ENCODE measurements at regions not wholly inside any gene's neighbourhood (a gene's known extent, or its start where the extent isn't known, plus 50 kb on each side); places are given as distances from the start of the nearest gene placed in this dataset.
"Not testable (repeated sequence)": the region's sequence is repeated elsewhere in the genome, so short reads cannot be mapped to it uniquely, and the experiment has no call there.

DNA sequence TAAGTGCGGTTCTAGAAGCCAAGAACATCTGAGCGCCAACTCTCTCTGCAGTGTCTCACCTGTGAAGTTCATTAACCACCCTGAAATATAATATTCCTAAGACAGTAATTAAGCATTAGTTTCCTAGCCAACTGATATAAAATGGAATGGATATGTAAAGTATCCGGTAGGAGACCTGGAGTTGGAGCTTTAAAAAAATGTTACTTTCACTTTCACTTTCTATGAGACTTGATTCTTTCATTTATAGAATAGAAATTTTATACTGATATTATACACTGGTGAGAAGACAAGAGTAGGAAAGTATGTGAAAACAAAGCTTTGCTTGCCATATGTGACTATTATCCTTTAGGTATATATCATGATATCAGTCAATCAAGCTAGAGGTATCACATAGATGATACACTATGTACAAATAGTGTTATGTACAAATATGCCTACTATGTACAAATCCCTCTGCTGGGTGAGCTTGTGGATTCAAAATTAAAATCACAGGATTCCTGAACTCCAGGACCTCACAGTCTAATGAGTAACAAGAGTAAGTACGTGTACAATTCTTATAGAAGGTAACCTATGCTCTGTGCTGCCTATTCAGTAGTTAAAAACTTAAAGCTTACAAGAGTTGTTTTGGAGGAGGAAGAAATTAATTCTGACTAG lies 934.2 kb downstream of the TTLL7 start:
- DNase-seq = no peak

DNA sequence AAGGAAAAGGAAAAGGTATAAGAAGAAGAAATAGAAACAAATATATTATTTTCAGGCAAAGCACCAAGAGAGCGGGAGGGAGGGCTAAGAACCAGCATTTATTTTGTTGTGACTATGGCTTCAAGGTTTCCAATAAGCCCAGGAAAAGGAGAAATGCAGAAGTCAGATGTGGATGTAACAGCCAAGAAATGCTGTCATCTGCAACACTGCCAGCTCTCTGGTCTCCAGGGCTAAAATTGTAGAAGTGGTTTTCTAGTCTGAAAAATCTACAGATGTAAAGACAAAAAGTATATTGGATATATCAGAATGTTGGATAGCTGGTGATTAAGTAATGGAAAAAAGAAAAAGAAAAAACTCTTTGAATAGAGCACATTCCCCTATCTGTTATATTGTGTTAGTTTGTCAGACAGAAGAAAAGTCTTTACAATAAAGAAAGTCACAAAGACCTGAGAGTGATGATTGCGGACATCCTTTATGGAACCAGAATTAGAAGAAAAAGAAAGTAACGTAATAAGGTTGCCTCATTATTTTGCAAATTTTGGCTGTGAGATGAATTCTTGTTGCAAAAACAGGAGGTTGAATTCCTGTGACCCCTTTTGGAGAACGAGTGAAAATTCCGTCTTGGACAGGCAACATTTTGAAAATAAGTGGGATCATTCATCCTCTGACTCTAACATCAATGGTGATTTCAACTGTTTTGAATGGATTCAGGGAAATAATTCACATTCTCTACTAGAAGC lies 938.1 kb downstream of the TTLL7 start:
- DNase-seq = no peak

DNA sequence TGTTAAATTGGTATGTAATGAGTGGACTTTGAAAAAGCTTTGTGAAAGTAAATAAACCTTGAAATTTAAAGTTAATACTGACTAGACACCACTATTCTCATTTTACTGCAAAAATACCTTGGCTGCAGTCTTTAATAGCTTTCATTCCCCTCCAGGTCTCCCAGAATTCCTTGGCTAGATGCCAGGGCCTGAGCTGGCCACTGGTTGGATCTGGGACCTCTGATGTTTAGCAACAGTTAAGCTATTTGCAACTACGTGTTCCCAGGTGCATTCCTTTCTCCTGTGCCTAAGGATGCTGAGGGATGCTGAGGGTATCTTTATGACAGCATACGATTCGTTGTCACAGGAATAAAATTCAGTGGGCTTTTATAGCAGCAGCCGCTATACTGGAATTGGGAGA lies 938.7 kb downstream of the TTLL7 start:
- no peak for DNase-seq

DNA sequence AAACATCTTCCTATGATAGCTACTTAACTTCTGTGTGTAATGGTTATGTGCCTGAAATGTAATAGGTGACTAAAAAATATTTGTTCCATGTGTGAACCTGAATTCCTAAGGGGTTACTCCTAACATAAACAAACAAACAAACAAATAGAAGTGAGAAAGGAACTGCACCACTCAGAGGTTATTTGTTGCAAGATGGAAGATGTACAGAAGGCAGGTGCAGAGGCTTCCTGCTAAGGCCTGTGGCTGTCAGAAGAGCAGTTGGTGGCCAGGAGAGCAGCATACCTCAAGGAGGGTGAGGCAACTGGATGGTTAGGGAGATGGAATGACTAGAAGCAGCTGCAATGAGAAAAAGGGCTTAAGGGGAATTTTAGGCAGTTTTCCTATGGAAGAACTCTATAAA lies 940.6 kb downstream of the TTLL7 start:
- no peak for DNase-seq

DNA sequence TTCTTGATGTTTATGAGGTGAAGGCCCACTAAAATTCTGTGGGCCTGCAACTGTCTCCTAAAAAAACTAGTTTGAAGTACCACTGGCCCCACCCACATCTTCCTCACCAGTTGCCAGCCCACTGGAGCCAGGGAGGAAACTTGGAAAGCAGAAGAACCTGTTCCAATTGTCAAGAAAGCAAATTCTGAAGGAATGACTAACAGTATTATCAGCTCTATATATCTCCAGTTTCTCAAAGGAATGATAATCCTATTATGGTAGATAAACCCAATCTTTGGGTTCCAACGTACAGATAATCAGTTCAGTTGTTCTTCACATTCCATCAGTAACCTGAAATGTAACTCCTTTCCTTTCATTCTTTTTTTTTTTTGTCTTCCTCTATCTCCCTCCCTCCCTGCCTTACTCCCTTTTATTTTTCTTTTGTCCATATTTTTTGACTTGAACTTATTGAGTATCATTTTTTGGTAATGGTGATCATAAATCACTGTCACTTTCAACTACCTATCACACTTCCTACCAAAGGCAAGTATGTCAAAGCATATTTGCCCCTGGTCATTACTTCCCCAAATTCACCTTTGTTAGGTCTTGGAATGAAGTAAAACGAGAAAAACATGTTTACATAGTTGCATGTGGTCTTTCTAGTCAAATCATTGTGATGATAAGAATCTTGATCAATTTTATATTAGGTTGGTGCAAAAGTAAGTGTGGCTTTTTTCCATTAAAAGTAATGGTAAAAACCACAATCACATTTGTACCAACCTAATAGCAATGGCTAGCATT lies 943.4 kb downstream of the TTLL7 start:
- DNase-seq = no peak

DNA sequence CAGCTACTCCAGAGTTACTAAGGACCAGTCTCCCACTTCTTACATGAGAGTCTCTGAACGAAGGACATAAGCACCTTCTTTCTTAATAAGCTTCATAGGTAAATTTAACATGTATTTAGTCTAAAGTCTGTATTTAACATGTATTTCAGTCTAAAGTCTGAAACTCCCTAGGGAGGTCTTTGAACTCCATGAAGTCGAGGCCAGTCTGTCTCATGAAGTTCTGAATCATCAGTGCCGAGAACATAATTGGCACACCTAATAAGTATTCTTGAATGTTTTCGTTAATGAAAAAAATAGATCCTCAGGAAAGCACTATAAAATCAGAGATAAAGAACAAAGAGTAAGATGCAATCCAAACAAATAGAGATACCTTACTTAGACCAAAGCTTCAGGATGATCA lies 945.5 kb downstream of the TTLL7 start:
- DNase-seq = no peak

DNA sequence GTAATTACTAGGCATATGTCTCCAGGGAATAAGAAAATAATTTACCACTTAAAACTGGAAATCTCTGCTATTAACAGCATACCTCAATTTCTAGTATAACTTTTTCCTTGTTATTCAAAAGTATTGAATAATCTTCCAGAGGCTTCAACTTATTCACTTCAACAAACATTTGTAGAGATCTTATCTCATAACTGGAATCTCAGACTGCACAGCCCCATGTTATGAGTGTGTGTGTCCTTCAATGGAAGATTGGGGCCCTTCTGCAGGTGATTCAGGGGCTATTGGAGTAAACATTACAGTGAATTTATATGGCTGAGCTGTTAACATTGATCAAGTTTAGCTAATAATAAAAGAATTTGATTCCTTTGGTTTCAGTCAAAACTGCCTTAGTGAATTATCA lies 946.1 kb downstream of the TTLL7 start:
- no peak for DNase-seq

DNA sequence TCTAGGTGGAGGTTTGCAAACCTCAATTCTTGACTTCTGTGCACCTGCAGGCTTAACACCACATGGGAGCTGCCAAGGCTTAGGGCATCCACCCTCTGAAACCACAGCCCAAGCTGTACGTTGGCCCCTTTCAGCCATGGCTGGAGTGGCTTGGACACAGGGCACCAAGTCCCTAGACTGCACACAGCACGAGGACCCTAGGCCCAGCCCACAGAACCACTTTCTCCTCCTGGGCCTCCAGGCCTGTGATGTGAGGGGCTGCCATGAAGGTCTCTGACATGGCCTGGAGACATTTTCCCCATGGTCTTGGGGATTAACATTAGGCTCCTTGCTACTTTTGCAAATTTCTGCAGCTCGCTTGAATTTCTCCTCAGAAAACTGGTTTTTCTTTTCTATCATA lies 947.9 kb downstream of the TTLL7 start:
- not testable (repeated sequence) for DNase-seq

DNA sequence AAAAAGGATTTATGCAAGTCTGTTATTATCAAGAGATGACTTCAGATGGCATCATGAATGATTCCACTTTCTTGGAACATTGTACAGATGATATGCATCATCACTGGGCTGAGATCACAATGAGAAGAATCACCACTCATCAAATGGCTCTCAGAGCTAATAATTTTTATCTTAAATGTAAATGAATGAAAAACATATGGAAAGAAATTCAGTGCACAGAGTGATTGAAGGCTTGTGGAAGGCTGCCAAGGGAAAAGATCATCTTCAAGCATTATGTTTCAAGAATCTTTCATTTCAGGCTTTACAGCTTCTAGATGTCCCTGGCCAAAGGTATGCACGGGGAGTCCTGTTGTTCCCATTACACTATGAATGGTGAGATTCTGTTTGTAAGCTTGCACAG lies 955.7 kb downstream of the TTLL7 start:
- DNase-seq = no peak

DNA sequence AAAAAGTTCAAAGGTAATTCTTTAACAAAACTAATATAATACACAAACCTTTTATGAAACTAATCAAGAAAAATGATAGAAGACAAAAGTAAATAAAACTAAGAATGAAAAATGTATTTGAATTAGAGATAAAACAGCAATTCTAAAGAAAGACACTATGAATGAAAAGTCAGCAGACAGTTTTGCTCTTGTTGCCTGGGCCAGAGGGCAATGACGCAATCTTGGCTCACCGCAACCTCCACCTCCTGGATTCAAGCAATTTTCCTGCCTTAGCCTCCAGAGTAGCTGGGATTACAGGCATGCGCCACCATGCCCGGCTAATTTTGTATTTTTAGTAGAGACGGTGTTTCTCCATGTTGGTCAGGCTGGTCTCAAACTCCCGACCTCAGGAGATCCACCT lies 959.8 kb downstream of the TTLL7 start:
- DNase-seq = not testable (repeated sequence)

DNA sequence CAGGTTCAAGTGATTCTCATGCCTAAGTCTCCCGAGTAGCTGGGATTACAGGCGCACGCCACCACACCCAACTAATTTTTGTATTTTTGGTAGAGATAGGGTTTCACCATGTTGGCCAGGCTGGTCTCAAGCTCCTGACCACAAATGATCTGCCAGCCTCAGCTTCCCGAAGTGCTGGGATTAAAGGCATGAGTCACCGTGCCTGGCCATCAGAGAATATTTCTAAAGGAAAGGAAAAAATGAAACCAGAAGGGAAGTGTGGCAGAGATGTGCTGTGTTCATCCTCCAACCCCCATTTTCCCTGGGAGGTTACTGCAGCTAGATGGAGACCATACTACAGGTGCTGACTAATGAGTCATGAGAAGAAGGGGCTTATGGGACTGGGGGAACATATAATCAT lies 964.1 kb downstream of the TTLL7 start:
- DNase-seq = no peak

DNA sequence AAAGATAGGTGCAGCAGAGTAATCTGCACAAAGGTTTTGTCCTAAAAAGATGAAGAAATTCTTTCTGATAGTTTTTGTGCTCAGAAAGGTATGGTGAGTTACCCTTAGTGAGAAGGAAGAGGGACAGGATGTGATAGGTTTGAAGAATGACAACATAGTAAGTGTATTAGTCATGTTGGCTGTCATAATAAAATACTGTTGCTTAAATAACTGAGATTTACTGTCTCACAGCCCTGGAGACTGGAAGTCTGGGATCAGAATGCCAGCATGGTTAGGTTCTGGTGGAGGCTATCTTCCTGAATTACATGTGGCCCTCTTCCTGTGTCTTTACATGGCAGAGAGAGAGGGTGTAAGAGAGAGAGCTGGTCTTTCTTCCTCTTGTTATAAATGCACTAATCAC lies 965.2 kb downstream of the TTLL7 start:
- DNase-seq = no peak

DNA sequence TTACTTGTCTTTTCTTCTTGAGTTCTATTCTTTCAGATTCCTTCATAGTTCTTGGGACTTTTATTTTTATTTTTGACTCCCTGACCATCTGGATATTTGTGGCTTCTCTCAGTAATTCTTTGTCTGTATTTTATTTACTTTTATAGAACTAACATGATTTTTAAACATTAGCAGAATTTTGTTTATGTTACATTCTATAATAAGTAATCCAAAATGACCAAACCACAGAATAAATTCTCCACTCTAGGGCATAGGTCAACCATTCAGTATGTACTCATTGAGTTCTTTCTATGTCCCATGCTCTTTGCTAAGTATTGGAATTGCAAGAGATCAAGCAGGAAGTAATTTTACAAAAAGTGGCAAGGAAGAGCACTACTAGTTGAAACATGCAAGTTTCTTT lies 969.0 kb downstream of the TTLL7 start:
- no peak for DNase-seq

DNA sequence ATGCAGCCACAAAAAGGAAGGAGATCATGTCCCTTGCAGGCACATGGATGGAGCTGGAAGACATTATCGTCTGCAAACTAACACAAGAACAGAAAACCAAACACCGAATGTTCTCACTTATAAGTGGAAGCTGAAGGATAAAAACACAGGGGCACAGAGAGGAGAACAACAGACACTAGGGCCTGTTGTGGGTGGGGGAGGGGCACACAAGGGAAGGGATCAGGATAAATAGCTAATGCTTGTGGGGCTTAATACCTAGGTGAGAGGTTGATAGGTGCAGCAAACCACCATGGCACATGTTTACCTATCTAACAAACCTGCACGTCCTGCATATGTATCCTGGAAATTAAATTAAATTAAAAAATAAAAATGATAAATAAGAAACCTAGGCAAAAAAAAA lies 969.9 kb downstream of the TTLL7 start:
- DNase-seq = no peak

DNA sequence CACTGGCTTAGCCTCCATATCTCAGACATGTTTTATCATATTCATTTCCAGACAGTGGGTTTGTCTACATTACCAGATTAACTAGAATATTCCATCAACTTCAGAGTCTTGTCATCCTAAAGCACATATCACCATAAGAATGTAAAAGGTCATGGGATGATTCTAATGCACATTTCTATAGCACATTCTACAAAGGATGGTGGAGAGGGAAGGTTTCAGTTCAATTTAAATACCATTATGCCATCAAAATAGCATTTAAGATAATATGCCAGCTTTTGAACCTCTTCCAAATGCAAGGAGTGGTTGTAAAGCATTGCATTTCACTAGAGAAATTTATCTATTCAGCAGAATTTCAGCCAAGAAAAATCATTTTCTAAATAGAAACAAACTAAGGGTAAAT lies 970.5 kb downstream of the TTLL7 start:
- DNase-seq = no peak

DNA sequence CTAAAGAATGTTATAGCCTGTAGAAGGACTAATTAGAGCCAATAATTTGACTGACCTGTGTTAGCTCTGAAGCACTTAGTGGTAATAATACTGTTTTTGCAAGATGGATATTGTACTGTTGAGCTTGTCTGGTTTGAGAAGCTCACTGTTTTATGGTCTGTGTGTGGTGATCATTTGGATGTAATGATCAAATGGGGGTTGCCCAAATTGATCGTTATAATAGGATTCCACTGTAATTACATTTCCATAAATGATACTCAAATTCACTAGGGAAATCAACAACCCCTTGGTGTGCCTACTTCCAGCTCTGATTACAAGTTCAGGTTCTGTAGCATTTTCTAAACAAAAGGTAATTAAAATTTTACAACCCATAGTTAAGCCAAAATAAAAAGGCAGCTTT lies 971.4 kb downstream of the TTLL7 start:
- DNase-seq = no peak

DNA sequence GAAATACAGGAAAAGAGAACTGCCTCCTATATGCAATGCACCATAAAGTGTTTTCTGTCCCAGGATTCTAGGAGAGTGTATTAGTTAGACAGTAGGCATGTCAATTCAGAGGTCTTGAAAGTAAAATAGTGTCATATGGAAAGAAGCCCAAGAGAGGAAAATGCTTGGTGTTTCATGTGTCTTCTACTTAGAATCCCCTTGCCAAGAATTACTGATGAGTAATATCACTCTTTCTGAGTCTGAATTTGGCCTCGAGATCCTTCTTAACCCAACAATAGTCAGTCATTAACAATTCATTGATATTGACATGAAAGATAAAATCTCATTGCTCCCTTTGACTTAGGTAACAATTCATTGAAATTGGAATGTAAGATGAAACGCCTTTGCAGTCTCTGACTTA lies 972.2 kb downstream of the TTLL7 start:
- no peak for DNase-seq

DNA sequence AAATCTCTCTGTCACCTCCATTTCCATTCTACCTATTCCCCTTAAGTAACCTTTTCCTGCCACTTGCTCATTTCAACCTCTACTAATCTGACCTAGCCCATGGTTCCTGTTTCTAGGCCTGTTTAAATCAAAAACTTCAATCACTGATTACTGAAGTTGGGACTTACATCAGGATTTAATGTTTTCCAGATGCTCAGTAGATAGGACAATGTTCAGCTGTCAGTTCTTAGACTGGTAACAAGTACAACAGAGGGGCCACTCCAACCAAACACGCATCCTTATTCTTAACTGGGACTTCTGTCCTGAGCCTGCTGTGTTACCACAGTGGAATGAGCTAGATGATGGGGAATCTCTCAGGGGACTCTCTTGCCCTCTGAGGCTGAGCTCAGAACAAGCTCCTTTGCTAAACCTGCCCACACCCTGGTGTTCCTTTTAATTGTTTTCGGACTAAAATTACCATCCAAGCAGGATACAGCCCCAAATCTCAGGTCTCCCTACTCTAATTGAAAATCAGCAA lies 974.6 kb downstream of the TTLL7 start:
- no peak for DNase-seq

DNA sequence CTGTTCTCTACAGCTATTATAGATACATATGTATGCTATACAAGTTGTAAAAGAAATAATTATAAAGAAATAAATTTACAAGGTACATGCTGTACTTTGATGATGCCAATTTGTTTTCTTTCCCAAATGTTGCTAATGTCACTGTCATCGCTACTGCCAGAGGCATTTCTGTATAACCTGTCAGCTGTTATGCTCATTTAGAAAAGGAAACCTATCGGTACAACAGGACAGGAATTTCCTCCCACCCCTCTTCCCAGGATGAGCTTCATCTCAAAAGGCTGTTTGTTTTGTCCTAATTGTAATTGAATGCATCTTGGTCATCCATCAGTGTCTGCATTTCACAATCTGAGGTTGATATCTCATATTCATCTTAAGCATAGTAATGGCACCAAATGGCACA lies 975.7 kb downstream of the TTLL7 start:
- DNase-seq = no peak

DNA sequence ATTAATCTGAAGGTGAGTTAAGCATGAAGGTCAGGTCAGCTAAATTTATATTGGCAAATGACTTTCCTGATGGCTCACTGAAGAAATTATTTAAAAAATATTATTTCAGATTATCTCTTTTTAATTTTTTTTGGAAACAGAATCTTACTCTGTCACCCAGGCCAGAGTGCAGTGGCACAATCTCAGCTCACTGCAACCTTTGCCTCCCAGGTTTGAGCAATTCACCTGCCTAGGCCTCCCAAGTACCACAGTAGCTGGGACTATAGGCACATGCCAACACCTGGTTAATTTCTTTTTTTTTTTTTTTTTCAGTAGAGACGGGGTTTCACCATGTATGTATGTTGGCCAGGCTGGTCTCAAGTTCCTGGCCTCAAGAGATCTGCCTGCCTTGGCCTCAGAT lies 976.7 kb downstream of the TTLL7 start:
- no peak for DNase-seq

DNA sequence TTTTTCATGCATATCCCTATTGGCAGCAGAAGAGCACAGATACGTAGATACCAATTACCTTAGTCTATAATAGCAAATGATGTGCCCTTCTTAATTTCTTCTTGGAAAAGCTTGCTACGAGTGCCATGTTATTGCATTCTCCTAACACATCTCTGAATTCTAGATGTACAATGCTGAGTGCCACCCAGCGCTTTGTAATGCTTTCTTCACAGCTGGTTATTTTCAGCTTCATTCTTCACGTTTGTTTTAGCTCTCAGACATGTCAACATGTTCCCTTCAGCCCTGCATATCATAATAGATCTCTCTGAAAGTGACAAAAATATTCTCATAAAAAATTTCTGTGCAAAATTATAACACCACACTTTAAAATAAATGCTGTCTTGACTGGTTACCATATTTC lies 981.2 kb downstream of the TTLL7 start:
- no peak for DNase-seq

DNA sequence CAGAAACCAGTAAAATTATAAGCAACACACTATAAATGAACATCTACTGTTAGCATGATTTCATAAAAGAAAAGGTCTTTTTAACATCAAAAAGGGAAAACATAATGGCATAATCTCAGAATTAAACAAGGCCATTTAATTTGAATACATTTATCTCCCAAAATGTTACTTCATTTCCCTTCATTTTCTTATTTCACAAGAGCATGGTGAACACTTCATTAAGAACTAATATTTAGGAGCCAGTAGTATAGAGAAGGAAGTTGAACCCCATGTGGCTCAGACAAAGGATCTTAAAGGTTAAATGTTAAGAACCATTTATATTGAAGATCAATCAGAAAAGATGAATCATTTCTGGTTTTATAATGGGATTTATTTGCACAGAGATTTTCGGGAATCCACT lies 981.7 kb downstream of the TTLL7 start:
- DNase-seq = no peak

DNA sequence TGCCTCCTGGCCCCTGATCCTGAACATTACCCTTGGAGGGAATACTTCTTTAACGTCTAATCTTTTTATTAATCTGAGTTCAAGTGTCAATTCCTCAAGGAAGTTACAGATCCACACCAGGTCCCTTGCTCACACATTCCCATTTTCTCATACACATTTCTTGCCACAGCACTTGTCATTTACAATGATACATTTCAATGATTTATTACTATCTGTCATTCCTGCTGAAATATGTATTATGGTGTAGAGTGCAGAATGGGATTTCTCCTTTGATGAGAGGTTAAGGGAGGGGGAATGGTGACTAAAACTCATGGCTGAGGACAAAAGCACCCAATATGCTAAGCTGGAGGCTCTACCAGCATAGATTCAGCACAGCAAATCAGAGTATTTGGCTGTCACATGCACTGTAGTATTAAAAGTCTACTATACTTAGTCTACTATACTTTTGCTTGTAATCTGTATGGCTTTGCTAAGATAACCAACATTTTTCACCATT lies 982.5 kb downstream of the TTLL7 start:
- DNase-seq = no peak

DNA sequence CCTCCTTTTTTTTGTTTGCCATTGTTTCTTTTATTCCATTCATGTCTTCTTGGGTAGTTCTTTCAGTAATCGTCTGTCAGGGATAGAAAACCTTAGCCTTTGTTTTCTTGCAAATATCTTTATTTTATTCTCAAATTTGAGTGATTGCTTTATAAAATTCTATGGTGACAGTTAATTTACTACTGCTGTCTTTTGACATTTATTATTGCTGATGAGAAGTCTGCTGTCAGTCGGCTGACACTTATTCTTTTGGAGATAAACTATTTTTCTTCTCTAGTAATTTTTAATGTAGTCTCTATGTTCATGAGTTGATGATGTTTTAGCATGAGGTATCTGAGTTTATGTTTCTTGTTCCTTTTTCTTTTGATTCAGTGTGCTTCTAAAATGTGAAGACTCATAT lies 983.8 kb downstream of the TTLL7 start:
- DNase-seq = no peak

Measured in CD4-positive, alpha-beta T cell treated with Interleukin-4 for 1 hour (primary cell).